ENCODE measurements at regions not wholly inside any gene's neighbourhood (a gene's known extent, or its start where the extent isn't known, plus 50 kb on each side); places are given as distances from the start of the nearest gene placed in this dataset.

DNA sequence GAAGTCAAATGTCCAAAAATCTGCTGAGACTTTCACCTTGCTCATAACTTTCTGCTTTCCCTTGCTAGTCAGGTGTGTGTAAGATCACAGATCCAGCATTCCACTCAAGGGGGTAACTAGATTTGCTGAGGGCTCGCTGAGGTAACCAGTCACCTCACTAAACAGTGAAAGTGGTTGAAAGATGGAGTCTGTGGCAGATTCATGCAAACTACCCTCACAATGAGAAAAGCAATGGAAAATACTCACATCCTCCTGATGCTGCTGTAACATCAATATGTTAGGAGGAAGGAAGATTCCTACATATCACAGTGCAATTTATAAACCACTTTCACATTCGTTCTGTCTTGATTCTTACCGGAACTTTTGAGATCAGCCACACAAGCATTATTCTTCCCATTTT, 174.3 kb upstream of the BCL6 start:
- Histone ChIP-seq H3K9ac (no peak overlapping the region), H3K9me3 (peaks cover 4% of the 10 kb centered on the region; the same call in 1 of the 2 replicates), H3K4me1 (ENCODE audit: control insufficient read depth in 1 of 2, insufficient read depth in 2 of 2, low read depth in 1 of 2, low read length in 1 of 2) (peaks cover 0 to 21% of the 10 kb centered on the region in 2 experiments; a peak in 2 of 4 replicates), H2AFZ (ENCODE audit: low read depth) (peak overlapping the region; percentile 25; the same call in 1 of the 2 replicates), H3K4me3 (ENCODE audit: low read depth in 2 of 2, low read length in 1 of 2) (no peak overlapping the region), H3K4me2 (no peak overlapping the region), H3K79me2 (ENCODE audit: insufficient read depth) (no peaks in the 10 kb centered on the region), H3F3A (replicated peaks; ENCODE audit: insufficient read depth) (no peaks in the 10 kb centered on the region), H3K27me3 (ENCODE audit: insufficient read depth) (no peaks in the 10 kb centered on the region), H3K27ac (ENCODE audit: low read depth in 2 of 2, low read length in 1 of 2) (no peak overlapping the region), H4K20me1 (ENCODE audit: insufficient read depth) (no peaks in the 10 kb centered on the region), H3K36me3 (replicated peaks in 1 of 2; ENCODE audit: control insufficient read depth in 1 of 2, insufficient read depth in 2 of 2, low read length in 1 of 2) (no peaks in the 10 kb centered on the region), H3K9me2 (no peaks in the 10 kb centered on the region)
- WGBS (ENCODE audit: low lambda C conversion rate), result 75% methylated on average over 3 of the region's 3 CpGs
- ChIA-PET POLR2A (no interaction called here), CTCF (no interaction called here)
- TF ChIP-seq MAX (IDR thresholded peaks at IDR 0.05; ENCODE audit: low read depth), result no peak
- TF ChIP-seq PBX3 (IDR thresholded peaks at IDR 0.05), result no peak
- TF ChIP-seq NRF1 (IDR thresholded peaks at IDR 0.05; ENCODE audit: low read depth, low read length), result no peak
- no peak for DNase-seq

DNA sequence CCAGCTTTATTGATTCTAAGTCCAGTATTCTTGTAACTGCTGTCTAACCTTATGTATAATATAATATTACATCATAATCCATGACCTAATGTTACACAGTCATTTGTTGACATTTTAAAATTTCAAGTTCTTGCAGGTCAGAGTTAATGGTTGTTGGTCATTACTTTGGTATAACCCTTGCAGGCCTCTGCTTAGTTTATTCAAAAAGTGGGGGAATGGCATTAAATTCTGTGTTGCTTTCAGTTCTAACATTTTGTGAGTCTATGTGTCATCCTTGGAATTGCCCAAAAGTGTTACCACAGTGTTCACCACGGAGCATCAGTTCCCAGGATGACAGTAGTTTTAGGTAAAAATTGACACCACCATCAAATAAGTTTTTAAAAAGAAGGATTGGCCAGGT, 174.8 kb upstream of the BCL6 start:
- peaks cover 8% of the 10 kb centered on the region; the same call in 1 of the 2 replicates for H3K9me3 ChIP-seq
- peaks cover 0 to 21% of the 10 kb centered on the region in 2 experiments; a peak in 2 of 4 replicates for H3K4me1 ChIP-seq (ENCODE audit: control insufficient read depth in 1 of 2, insufficient read depth in 2 of 2, low read depth in 1 of 2, low read length in 1 of 2)
- no peak overlapping the region for H3K27ac ChIP-seq (ENCODE audit: low read depth in 2 of 2, low read length in 1 of 2)
- no peaks in the 10 kb centered on the region for H3F3A ChIP-seq (replicated peaks; ENCODE audit: insufficient read depth)
- no peaks in the 10 kb centered on the region for H3K79me2 ChIP-seq (ENCODE audit: insufficient read depth)
- POLR2A ChIA-PET, result no interaction called here
- no peaks in the 10 kb centered on the region for H3K36me3 ChIP-seq (replicated peaks in 1 of 2; ENCODE audit: control insufficient read depth in 1 of 2, insufficient read depth in 2 of 2, low read length in 1 of 2)
- DNase-seq, result no peak
- WGBS (ENCODE audit: low lambda C conversion rate), result 58% methylated on average over 1 of the region's 1 CpG
- no peak overlapping the region for H3K9ac ChIP-seq
- H4K20me1 ChIP-seq (ENCODE audit: insufficient read depth), result no peaks in the 10 kb centered on the region
- H3K27me3 ChIP-seq (ENCODE audit: insufficient read depth), result no peaks in the 10 kb centered on the region
- CTCF ChIA-PET, result no interaction called here
- H2AFZ ChIP-seq (ENCODE audit: low read depth), result no peak overlapping the region
- H3K4me3 ChIP-seq (ENCODE audit: low read depth in 2 of 2, low read length in 1 of 2), result no peak overlapping the region
- H3K9me2 ChIP-seq, result no peaks in the 10 kb centered on the region
- no peak overlapping the region for H3K4me2 ChIP-seq
- TF ChIP-seq GABPA (IDR thresholded peaks at IDR 0.05; ENCODE audit: low read depth) (no peak), REST (IDR thresholded peaks at IDR 0.05; ENCODE audit: low read depth, low read length) (no peak), PBX3 (IDR thresholded peaks at IDR 0.05) (no peak), USF2 (IDR thresholded peaks at IDR 0.05; ENCODE audit: borderline replicate concordance, low read depth, low read length) (no peak), NRF1 (IDR thresholded peaks at IDR 0.05; ENCODE audit: low read depth, low read length) (no peak), SMC3 (IDR thresholded peaks at IDR 0.05; ENCODE audit: low read depth, low read length) (no peak), FOSL2 (IDR thresholded peaks at IDR 0.05; ENCODE audit: borderline replicate concordance, low read depth) (no peak), RXRA (IDR thresholded peaks at IDR 0.05; ENCODE audit: borderline replicate concordance, low read depth) (no peak), CTCF (IDR thresholded peaks at IDR 0.05) (no peak), MXI1 (IDR thresholded peaks at IDR 0.05; ENCODE audit: low read depth, low read length) (no peak), RAD21 (IDR thresholded peaks at IDR 0.05; ENCODE audit: low read length) (no peak)
- TF ChIP-seq, protein P1, sequence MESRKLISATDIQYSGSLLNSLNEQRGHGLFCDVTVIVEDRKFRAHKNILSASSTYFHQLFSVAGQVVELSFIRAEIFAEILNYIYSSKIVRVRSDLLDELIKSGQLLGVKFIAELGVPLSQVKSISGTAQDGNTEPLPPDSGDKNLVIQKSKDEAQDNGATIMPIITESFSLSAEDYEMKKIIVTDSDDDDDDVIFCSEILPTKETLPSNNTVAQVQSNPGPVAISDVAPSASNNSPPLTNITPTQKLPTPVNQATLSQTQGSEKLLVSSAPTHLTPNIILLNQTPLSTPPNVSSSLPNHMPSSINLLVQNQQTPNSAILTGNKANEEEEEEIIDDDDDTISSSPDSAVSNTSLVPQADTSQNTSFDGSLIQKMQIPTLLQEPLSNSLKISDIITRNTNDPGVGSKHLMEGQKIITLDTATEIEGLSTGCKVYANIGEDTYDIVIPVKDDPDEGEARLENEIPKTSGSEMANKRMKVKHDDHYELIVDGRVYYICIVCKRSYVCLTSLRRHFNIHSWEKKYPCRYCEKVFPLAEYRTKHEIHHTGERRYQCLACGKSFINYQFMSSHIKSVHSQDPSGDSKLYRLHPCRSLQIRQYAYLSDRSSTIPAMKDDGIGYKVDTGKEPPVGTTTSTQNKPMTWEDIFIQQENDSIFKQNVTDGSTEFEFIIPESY (IDR thresholded peaks at IDR 0.05; ENCODE audit: borderline replicate concordance, low read depth), result no peak
- TF ChIP-seq, protein P2, sequence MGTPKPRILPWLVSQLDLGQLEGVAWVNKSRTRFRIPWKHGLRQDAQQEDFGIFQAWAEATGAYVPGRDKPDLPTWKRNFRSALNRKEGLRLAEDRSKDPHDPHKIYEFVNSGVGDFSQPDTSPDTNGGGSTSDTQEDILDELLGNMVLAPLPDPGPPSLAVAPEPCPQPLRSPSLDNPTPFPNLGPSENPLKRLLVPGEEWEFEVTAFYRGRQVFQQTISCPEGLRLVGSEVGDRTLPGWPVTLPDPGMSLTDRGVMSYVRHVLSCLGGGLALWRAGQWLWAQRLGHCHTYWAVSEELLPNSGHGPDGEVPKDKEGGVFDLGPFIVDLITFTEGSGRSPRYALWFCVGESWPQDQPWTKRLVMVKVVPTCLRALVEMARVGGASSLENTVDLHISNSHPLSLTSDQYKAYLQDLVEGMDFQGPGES (IDR thresholded peaks at IDR 0.05; ENCODE audit: low read depth, low read length), result no peak

Data from SK-N-SH (cell line).